K562 (cell line): ENCODE measurements at regions not wholly inside any gene's neighbourhood (a gene's known extent, or its start where the extent isn't known, plus 50 kb on each side); places are given as distances from the start of the nearest gene placed in this dataset.

Experiments used
- BCOR ChIP-seq: fragments of 450-650 bp; IDR thresholded peaks from 2 replicates; pipeline ENCODE4 v1.6.1; 2016
- BRF1 ChIP-seq: IDR thresholded peaks from 3 replicates; pipeline ENCODE4 v1.6.1; 2011; ENCODE audit warnings: borderline replicate concordance, mild to moderate bottlenecking; ENCODE audit not compliant: insufficient read length; ENCODE audit errors: extremely low read depth
- CTBP1 ChIP-seq: fragments of 450-650 bp; IDR thresholded peaks from 2 replicates; pipeline ENCODE4 v1.6.1; 2016; ENCODE audit warnings: borderline replicate concordance
- EZH2 ChIP-seq: IDR thresholded peaks from 2 replicates; pipeline ENCODE4 v1.6.1; 2012; ENCODE audit warnings: low read depth, mild to moderate bottlenecking, inconsistent platforms, low read length, borderline replicate concordance
- HLTF ChIP-seq: fragments of 450-650 bp; IDR thresholded peaks from 2 replicates; pipeline ENCODE4 v1.6.1; 2016
- IFI16 ChIP-seq: fragments of 250-450 bp; sonication (Bioruptor Pico); IDR thresholded peaks from 2 replicates; pipeline ENCODE4 v2.1.2; 2022; ENCODE audit warnings: mild to moderate bottlenecking, inconsistent platforms
- KDM5B ChIP-seq: fragments of 200-600 bp; sonication (generic); IDR thresholded peaks from 2 replicates; pipeline ENCODE4 v1.6.1; 2012; ENCODE audit warnings: low read depth, mild to moderate bottlenecking, moderate library complexity, low read length, control low read depth, inconsistent platforms; ENCODE audit not compliant: insufficient replicate concordance
- MBD2 ChIP-seq: sonication (generic); IDR thresholded peaks from 2 replicates; pipeline ENCODE4 v1.6.1; 2016; ENCODE audit warnings: low read depth, borderline replicate concordance
- NFXL1 ChIP-seq: fragments of 450-650 bp; formaldehyde crosslinking; IDR thresholded peaks from 2 replicates; pipeline ENCODE4 v1.4.0; 2021; ENCODE audit warnings: mild to moderate bottlenecking
- NFYB ChIP-seq: IDR thresholded peaks from 2 replicates; pipeline ENCODE4 v1.6.1; 2011; ENCODE audit warnings: mild to moderate bottlenecking, moderate library complexity; ENCODE audit not compliant: insufficient read length; ENCODE audit errors: extremely low read depth
- PCBP1 ChIP-seq: fragments of 200-400 bp; formaldehyde crosslinking; IDR thresholded peaks from 2 replicates; pipeline ENCODE4 v1.6.1; 2018; ENCODE audit warnings: mild to moderate bottlenecking, low read depth, low read length; ENCODE audit not compliant: poor library complexity, severe bottlenecking
- POLR3G ChIP-seq: IDR thresholded peaks from 2 replicates; pipeline ENCODE4 v1.6.1; 2011; ENCODE audit not compliant: insufficient read length, insufficient replicate concordance; ENCODE audit errors: extremely low read depth
- RBFOX2 ChIP-seq: fragments of 200-400 bp; formaldehyde crosslinking; IDR thresholded peaks from 2 replicates; pipeline ENCODE4 v1.6.1; 2017; ENCODE audit warnings: low read depth, mild to moderate bottlenecking, low read length, moderate library complexity
- SLC30A9 ChIP-seq: fragments of 250-450 bp; sonication (Bioruptor Pico); IDR thresholded peaks from 2 replicates; pipeline ENCODE4 v1.8.0; 2022; ENCODE audit warnings: mild to moderate bottlenecking, moderate library complexity
- TARDBP ChIP-seq: fragments of 450-650 bp; IDR thresholded peaks from 2 replicates; pipeline ENCODE4 v1.6.1; 2016
- TF ChIP-seq, protein P1 (sequence below): fragments of 450-650 bp; formaldehyde crosslinking; IDR thresholded peaks from 2 replicates; pipeline ENCODE4 v1.4.0; 2022; ENCODE audit warnings: missing genetic modification characterization
- TF ChIP-seq, protein P2 (sequence below): fragments of 250-450 bp; sonication (Bioruptor Pico); IDR thresholded peaks from 2 replicates; pipeline ENCODE4 v1.4.0; 2020; ENCODE audit warnings: mild to moderate bottlenecking
- TF ChIP-seq, protein P3 (sequence below): fragments of 250-450 bp; sonication (Bioruptor Pico); IDR thresholded peaks from 2 replicates; pipeline ENCODE4 v1.4.0; 2020
- TF ChIP-seq, protein P4 (sequence below): fragments of 450-650 bp; conservative IDR thresholded peaks from 2 replicates; pipeline ENCODE4 v1.6.1; 2016; ENCODE audit warnings: missing genetic modification characterization, low read depth, mild to moderate bottlenecking, missing compliant biosample characterization, moderate library complexity
- TF ChIP-seq, protein P5 (sequence below): conservative IDR thresholded peaks from 2 replicates; pipeline ENCODE4 v1.6.1; 2011; ENCODE audit warnings: low read depth, mild to moderate bottlenecking, low read length; ENCODE audit not compliant: control insufficient read depth

DNA sequence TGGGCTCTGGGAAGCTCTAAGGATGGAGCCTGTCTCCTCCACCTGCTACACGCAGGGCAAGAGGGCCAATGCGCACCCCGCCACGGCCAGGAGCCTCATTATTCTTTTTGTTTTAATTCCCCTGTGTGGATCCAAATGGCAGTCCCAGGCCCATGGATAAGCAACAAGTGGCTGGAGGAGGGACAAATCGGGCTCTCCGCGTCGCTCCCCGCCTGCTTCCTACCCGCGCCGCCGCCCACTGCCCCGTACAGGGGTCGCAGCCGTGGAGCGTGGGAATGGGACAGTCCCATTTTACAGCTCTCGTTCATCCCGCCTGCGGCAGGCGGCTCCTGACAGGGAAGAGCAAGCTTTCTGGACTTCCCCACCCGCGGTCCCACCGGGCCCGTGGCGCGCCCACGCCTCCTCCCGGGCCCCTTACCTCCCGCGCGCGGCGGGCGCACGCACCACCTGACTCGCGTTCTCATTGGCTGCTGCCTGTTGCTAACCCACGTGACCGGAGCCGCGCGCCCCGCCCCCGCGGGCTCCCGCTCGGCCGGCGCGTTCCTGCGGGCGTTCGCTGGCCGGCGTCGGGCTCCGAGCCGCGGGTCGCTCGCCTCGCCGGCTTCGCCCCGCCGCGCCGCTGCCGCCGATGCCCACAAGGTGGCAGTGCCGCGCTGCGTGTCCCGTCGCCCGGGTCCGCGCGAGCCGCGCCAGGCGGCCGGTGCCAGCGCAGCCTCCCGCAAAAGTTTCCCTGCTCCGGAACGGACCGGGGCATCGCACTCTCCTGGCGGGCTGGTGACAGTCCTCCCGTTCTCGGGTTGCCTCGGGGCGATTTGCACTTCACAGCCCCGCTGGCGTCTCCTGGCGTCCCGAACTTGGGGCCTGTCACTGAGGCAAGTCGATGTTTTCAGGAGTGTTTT lies 93.3 kb downstream of the CD83 start (continued):
- TF ChIP-seq, protein P1, sequence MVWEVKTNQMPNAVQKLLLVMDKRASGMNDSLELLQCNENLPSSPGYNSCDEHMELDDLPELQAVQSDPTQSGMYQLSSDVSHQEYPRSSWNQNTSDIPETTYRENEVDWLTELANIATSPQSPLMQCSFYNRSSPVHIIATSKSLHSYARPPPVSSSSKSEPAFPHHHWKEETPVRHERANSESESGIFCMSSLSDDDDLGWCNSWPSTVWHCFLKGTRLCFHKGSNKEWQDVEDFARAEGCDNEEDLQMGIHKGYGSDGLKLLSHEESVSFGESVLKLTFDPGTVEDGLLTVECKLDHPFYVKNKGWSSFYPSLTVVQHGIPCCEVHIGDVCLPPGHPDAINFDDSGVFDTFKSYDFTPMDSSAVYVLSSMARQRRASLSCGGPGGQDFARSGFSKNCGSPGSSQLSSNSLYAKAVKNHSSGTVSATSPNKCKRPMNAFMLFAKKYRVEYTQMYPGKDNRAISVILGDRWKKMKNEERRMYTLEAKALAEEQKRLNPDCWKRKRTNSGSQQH (CRISPR knock-in tag) = 0 out of 2 replicates have a peak, but pooled peaks have one; percentile 62
- TF ChIP-seq BRF1 (no peak), SLC30A9 (CRISPR knock-in tag) (0 out of 2 replicates have a peak, but pooled peaks have one; percentile 38), PCBP1 (peak; percentile 29), CTBP1 (peak; percentile 91), IFI16 (no peak), RBFOX2 (peak; percentile 74), KDM5B (peak; percentile 69), EZH2 (no peak), NFXL1 (peak; percentile 53; the same call in 1 of the 2 replicates), HLTF (no peak), POLR3G (no peak), BCOR (0 out of 2 replicates have a peak, but pooled peaks have one; percentile 9), MBD2 (no peak; the same call in 1 of the 2 replicates), NFYB (peak; percentile 50), TARDBP (peak; percentile 86; the same call in 1 of the 2 replicates)
- TF ChIP-seq, protein P2, sequence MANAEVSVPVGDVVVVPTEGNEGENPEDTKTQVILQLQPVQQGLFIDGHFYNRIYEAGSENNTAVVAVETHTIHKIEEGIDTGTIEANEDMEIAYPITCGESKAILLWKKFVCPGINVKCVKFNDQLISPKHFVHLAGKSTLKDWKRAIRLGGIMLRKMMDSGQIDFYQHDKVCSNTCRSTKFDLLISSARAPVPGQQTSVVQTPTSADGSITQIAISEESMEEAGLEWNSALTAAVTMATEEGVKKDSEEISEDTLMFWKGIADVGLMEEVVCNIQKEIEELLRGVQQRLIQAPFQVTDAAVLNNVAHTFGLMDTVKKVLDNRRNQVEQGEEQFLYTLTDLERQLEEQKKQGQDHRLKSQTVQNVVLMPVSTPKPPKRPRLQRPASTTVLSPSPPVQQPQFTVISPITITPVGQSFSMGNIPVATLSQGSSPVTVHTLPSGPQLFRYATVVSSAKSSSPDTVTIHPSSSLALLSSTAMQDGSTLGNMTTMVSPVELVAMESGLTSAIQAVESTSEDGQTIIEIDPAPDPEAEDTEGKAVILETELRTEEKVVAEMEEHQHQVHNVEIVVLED (CRISPR knock-in tag) = peak; percentile 73
- TF ChIP-seq, protein P3, sequence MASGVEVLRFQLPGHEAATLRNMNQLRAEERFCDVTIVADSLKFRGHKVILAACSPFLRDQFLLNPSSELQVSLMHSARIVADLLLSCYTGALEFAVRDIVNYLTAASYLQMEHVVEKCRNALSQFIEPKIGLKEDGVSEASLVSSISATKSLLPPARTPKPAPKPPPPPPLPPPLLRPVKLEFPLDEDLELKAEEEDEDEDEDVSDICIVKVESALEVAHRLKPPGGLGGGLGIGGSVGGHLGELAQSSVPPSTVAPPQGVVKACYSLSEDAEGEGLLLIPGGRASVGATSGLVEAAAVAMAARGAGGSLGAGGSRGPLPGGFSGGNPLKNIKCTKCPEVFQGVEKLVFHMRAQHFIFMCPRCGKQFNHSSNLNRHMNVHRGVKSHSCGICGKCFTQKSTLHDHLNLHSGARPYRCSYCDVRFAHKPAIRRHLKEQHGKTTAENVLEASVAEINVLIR (CRISPR knock-in tag) = no peak
- TF ChIP-seq, protein P4, sequence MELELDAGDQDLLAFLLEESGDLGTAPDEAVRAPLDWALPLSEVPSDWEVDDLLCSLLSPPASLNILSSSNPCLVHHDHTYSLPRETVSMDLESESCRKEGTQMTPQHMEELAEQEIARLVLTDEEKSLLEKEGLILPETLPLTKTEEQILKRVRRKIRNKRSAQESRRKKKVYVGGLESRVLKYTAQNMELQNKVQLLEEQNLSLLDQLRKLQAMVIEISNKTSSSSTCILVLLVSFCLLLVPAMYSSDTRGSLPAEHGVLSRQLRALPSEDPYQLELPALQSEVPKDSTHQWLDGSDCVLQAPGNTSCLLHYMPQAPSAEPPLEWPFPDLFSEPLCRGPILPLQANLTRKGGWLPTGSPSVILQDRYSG (tag) = peak; percentile 69; the same call in 1 of the 2 replicates
- TF ChIP-seq, protein P5, sequence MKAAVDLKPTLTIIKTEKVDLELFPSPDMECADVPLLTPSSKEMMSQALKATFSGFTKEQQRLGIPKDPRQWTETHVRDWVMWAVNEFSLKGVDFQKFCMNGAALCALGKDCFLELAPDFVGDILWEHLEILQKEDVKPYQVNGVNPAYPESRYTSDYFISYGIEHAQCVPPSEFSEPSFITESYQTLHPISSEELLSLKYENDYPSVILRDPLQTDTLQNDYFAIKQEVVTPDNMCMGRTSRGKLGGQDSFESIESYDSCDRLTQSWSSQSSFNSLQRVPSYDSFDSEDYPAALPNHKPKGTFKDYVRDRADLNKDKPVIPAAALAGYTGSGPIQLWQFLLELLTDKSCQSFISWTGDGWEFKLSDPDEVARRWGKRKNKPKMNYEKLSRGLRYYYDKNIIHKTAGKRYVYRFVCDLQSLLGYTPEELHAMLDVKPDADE = 0 out of 2 replicates have a peak, but pooled peaks have one; percentile 53
